Iris pigment epithelial cell (primary cell): ENCODE measurements at regions not wholly inside any gene's neighbourhood (a gene's known extent, or its start where the extent isn't known, plus 50 kb on each side); places are given as distances from the start of the nearest gene placed in this dataset.

Experiments used
- DNase-seq: peaks from one replicate; pipeline ENCODE4 v3.0.0-alpha.2; 2011; ENCODE audit warnings: low read depth

GRCh38 chr11:112588252-112588694 is 327.6 kb upstream of the PLET1 start:
- peak; percentile 86 for DNase-seq

GRCh38 chr11:112589155-112589554 is 328.5 kb upstream of the PLET1 start:
- DNase-seq: no peak

GRCh38 chr11:112590764-112591163 is 330.1 kb upstream of the PLET1 start:
- DNase-seq: peak; percentile 36

- DNase-seq: no peak
These were observed 332.8 kb upstream of the PLET1 start for GRCh38 chr11:112593440-112593839.

- no peak for DNase-seq
These were observed 335.7 kb upstream of the PLET1 start for GRCh38 chr11:112596324-112596723.

- DNase-seq: no peak
These were observed 336.7 kb upstream of the PLET1 start for GRCh38 chr11:112597286-112597790.

GRCh38 chr11:112599265-112599664 is 338.6 kb upstream of the PLET1 start:
- no peak for DNase-seq

GRCh38 chr11:112599856-112600533 is 339.3 kb upstream of the PLET1 start:
- peak; percentile 24 for DNase-seq

- DNase-seq: peak; percentile 28
These were observed 344.5 kb upstream of the PLET1 start for GRCh38 chr11:112605093-112605666.

GRCh38 chr11:112606656-112607055 is 346.0 kb upstream of the PLET1 start:
- DNase-seq: no peak

- no peak for DNase-seq
These were observed 347.8 kb upstream of the PLET1 start for GRCh38 chr11:112608509-112608908.

GRCh38 chr11:112610494-112610893 is 349.8 kb upstream of the PLET1 start:
- DNase-seq: no peak

GRCh38 chr11:112610996-112611750 is 350.0 kb upstream of the NCAM1 start:
- DNase-seq: peak; percentile 37

GRCh38 chr11:112611771-112612170 is 349.4 kb upstream of the NCAM1 start:
- no peak for DNase-seq

GRCh38 chr11:112612250-112612849 is 348.9 kb upstream of the NCAM1 start:
- DNase-seq: no peak

- peak; percentile 78 for DNase-seq
These were observed 347.9 kb upstream of the NCAM1 start for GRCh38 chr11:112613051-112613972.

- no peak for DNase-seq
These were observed 346.6 kb upstream of the NCAM1 start for GRCh38 chr11:112614605-112615004.

GRCh38 chr11:112615238-112615637 is 346.0 kb upstream of the NCAM1 start:
- DNase-seq: no peak

GRCh38 chr11:112615891-112616290 is 345.3 kb upstream of the NCAM1 start:
- DNase-seq: no peak

- DNase-seq: no peak
These were observed 344.7 kb upstream of the NCAM1 start for GRCh38 chr11:112616327-112617097.

GRCh38 chr11:112617098-112617425 is 344.2 kb upstream of the NCAM1 start:
- no peak for DNase-seq
